Fibroblast of mammary gland (primary cell): ENCODE measurements at regions not wholly inside any gene's neighbourhood (a gene's known extent, or its start where the extent isn't known, plus 50 kb on each side); places are given as distances from the start of the nearest gene placed in this dataset.

ENCODE experiments used
- DNase-seq: peaks from one replicate; pipeline ENCODE4 v3.0.0-alpha.2; 2010; ENCODE audit warnings: low read depth
- H3K4me3 ChIP-seq: 2 replicates; pipeline ENCODE4 v1.5.1; 2011; ENCODE audit warnings: low read depth, mild to moderate bottlenecking, low read length, moderate library complexity; ENCODE audit not compliant: control insufficient read depth
- CTCF ChIP-seq: conservative IDR thresholded peaks from 2 replicates; pipeline ENCODE4 v1.5.1; 2011; ENCODE audit warnings: low read depth, low read length, inconsistent platforms; ENCODE audit not compliant: control insufficient read depth, insufficient read depth

- no peak for DNase-seq
- H3K4me3 ChIP-seq, result no peak overlapping the region
- TF ChIP-seq CTCF, result no peak
These were observed 1343.7 kb downstream of the LRFN5 start for GRCh38 chr14:42950363-42950762.

GRCh38 chr14:42947991-42948390 lies 1341.3 kb downstream of the LRFN5 start:
- H3K4me3 ChIP-seq, result no peak overlapping the region
- TF ChIP-seq CTCF, result no peak
- DNase-seq, result no peak

GRCh38 chr14:42944284-42944683 lies 1337.6 kb downstream of the LRFN5 start:
- peak; percentile 47 for DNase-seq
- TF ChIP-seq CTCF, result no peak
- no peak overlapping the region for H3K4me3 ChIP-seq

GRCh38 chr14:42931308-42931707 lies 1324.6 kb downstream of the LRFN5 start:
- no peak for TF ChIP-seq CTCF
- H3K4me3 ChIP-seq, result no peak overlapping the region
- DNase-seq, result no peak

- TF ChIP-seq CTCF, result no peak
- H3K4me3 ChIP-seq, result no peak overlapping the region
- DNase-seq, result peak; percentile 4
These were observed 1323.3 kb downstream of the LRFN5 start for GRCh38 chr14:42929806-42930480.

GRCh38 chr14:42927313-42927712 lies 1320.6 kb downstream of the LRFN5 start:
- no peak overlapping the region for H3K4me3 ChIP-seq
- no peak for TF ChIP-seq CTCF
- DNase-seq, result no peak

- TF ChIP-seq CTCF, result no peak
- no peak overlapping the region for H3K4me3 ChIP-seq
- no peak for DNase-seq
These were observed 1315.2 kb downstream of the LRFN5 start for GRCh38 chr14:42921901-42922300.
